Prostate gland (tissue), 2 donors: ENCODE measurements at regions not wholly inside any gene's neighbourhood (a gene's known extent, or its start where the extent isn't known, plus 50 kb on each side); places are given as distances from the start of the nearest gene placed in this dataset.

ENCODE experiments used
- DNase-seq: peaks from one replicate; pipeline ENCODE4 v3.0.0-alpha.2; 2019; ENCODE audit warnings: low spot score
- H3K27ac ChIP-seq, 2 donors: fragments of 200-600 bp; sonication (generic); 2 replicates each; pipeline ENCODE4 v1.5.1; 2017 to 2019
- H3K27me3 ChIP-seq: fragments of 200-600 bp; sonication (generic); replicated peaks from 2 replicates; pipeline ENCODE4 v1.5.1; 2019; ENCODE audit not compliant: insufficient read depth
- H3K36me3 ChIP-seq, 2 donors: fragments of 200-600 bp; sonication (generic); 1 replicate in 1 of 2; 2 replicates in 1 of 2; pipeline versions ENCODE4 v1.5.1 to v1.8.1; 2017 to 2019
- H3K4me1 ChIP-seq: fragments of 200-600 bp; sonication (generic); replicated peaks from 2 replicates; pipeline ENCODE4 v1.5.1; 2019
- H3K4me3 ChIP-seq, 2 donors: fragments of 200-600 bp; sonication (generic); 2 replicates each; pipeline ENCODE4 v1.5.1; 2017 to 2019
- H3K9me3 ChIP-seq: fragments of 200-600 bp; sonication (generic); 2 replicates; pipeline ENCODE4 v1.5.1; 2017
- CTCF ChIP-seq, 4 experiments: fragments of 200-600 bp in 2 of 4; fragments of 450-650 bp in 2 of 4; sonication (generic) in 2 of 4; IDR thresholded peaks; 1 replicate in 3 of 4; 2 replicates in 1 of 4; pipeline ENCODE4 v1.5.1; 2016 to 2019; ENCODE audit warnings: antibody characterized with exemption in 4 of 4, mild to moderate bottlenecking in 2 of 4, moderate library complexity in 2 of 4
- POLR2A ChIP-seq: fragments of 450-650 bp; IDR thresholded peaks from one replicate; pipeline ENCODE4 v1.6.1; 2016; ENCODE audit warnings: antibody characterized with exemption, mild to moderate bottlenecking
- POLR2AphosphoS5 ChIP-seq: sonication (generic); formaldehyde crosslinking; IDR thresholded peaks from one replicate; pipeline ENCODE4 v1.6.1; 2017; ENCODE audit warnings: antibody characterized with exemption
- WGBS: methylation state at CpG from one replicate; pipeline ENCODE4 v1.1.5; 2018; 5-methylcytosine and 5-hydroxymethylcytosine counted together
- intact Hi-C: fragments of 100-400 bp; cut with DNase I; formaldehyde crosslinking; loops from one replicate; pipeline ENCODE4 v1.14.2; 2022

GRCh38 chr1:221344693-221345092 is 397.2 kb downstream of the DUSP10 start:
- Histone ChIP-seq H3K4me1 (no peaks in the 10 kb centered on the region), H3K27me3 (no peaks in the 10 kb centered on the region), H3K4me3 (no peak overlapping the region), H3K9me3 (no peaks in the 10 kb centered on the region), H3K36me3 (no peaks in the 10 kb centered on the region), H3K27ac (no peak overlapping the region)
- intact Hi-C loops: no loop called here
- 90% methylated on average over 1 of the region's 1 CpG for WGBS
- TF ChIP-seq CTCF (IDR thresholded peaks at IDR 0.05): no peak
- TF ChIP-seq POLR2A: no peak
- TF ChIP-seq POLR2AphosphoS5: no peak
- DNase-seq: no peak

GRCh38 chr1:221347706-221348105 is 394.2 kb downstream of the DUSP10 start:
- no peak for TF ChIP-seq POLR2AphosphoS5
- TF ChIP-seq CTCF (IDR thresholded peaks at IDR 0.05): no peak
- TF ChIP-seq POLR2A: no peak
- no peak for DNase-seq
- Histone ChIP-seq H3K36me3 (no peaks in the 10 kb centered on the region), H3K4me1 (no peaks in the 10 kb centered on the region), H3K27me3 (no peaks in the 10 kb centered on the region), H3K9me3 (no peaks in the 10 kb centered on the region), H3K27ac (no peak overlapping the region), H3K4me3 (no peak overlapping the region)
- intact Hi-C loops: no loop called here
- 47% methylated on average over 2 of the region's 2 CpGs for WGBS

- 90% methylated on average over 1 of the region's 1 CpG for WGBS
- H3K36me3 ChIP-seq: no peaks in the 10 kb centered on the region
- H3K4me1 ChIP-seq: no peaks in the 10 kb centered on the region
- no peaks in the 10 kb centered on the region for H3K9me3 ChIP-seq
- H3K27ac ChIP-seq: no peak overlapping the region
- H3K27me3 ChIP-seq: no peaks in the 10 kb centered on the region
- no peak for DNase-seq
- H3K4me3 ChIP-seq: no peak overlapping the region
- intact Hi-C loops: no loop called here
- TF ChIP-seq CTCF (IDR thresholded peaks at IDR 0.05) (no peak), POLR2AphosphoS5 (no peak)
These were observed 391.8 kb downstream of the DUSP10 start for GRCh38 chr1:221350091-221350490.

GRCh38 chr1:221356693-221357092 is 385.2 kb downstream of the DUSP10 start:
- intact Hi-C loops: no loop called here
- TF ChIP-seq POLR2AphosphoS5 (no peak), CTCF (IDR thresholded peaks at IDR 0.05) (no peak)
- Histone ChIP-seq H3K27ac (no peak overlapping the region), H3K36me3 (no peaks in the 10 kb centered on the region), H3K9me3 (no peaks in the 10 kb centered on the region), H3K4me3 (no peak overlapping the region), H3K4me1 (no peaks in the 10 kb centered on the region), H3K27me3 (no peaks in the 10 kb centered on the region)
- 88% methylated on average over 1 of the region's 1 CpG for WGBS
- no peak for DNase-seq

- DNase-seq: no peak
- 76% methylated on average over 2 of the region's 2 CpGs for WGBS
- Histone ChIP-seq H3K27ac (no peak overlapping the region), H3K27me3 (no peaks in the 10 kb centered on the region), H3K36me3 (no peaks in the 10 kb centered on the region), H3K4me1 (no peaks in the 10 kb centered on the region), H3K9me3 (no peaks in the 10 kb centered on the region), H3K4me3 (no peak overlapping the region)
- intact Hi-C loops: no loop called here
- TF ChIP-seq CTCF (IDR thresholded peaks at IDR 0.05): no peak
- no peak for TF ChIP-seq POLR2A
- no peak for TF ChIP-seq POLR2AphosphoS5
These were observed 378.9 kb downstream of the DUSP10 start for GRCh38 chr1:221363039-221363438.
